ENCODE measurements at regions not wholly inside any gene's neighbourhood (a gene's known extent, or its start where the extent isn't known, plus 50 kb on each side); places are given as distances from the start of the nearest gene placed in this dataset.

DNA sequence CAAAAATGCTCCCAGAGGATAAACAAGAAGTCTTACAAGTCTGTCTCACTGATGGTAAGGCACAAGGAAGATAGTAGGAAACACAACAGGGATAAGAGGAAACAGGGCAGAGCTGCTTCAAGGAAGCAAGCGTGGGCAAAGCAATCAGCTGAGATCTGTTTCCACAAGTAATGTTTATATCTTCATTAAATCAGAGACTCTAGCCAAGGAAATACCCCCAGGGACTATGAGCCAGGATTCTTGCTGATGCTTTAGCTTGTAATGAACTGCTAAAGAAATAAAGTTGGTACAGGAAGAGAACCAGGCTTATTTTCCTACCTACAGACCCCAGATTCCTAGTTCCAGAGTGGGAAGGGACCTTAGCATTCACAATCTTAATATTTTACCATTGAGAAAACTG lies 112.7 kb upstream of the C3orf80 start:
- H3K9me3 ChIP-seq (ENCODE audit: low read length), result no peaks in the 10 kb centered on the region
- H3K9ac ChIP-seq (ENCODE audit: low read length), result no peak overlapping the region
- H3K27ac ChIP-seq (ENCODE audit: low read length), result no peak overlapping the region
- no peak for DNase-seq
- H3K4me3 ChIP-seq (ENCODE audit: low read length), result no peak overlapping the region
- no peaks in the 10 kb centered on the region for H3K9me2 ChIP-seq (replicated peaks; ENCODE audit: insufficient read depth, low read length)
- no peaks in the 10 kb centered on the region for H3K36me3 ChIP-seq (ENCODE audit: insufficient read depth, low read length)
- no peak overlapping the region for H3K4me2 ChIP-seq (ENCODE audit: low read depth, low read length, poor library complexity, severe bottlenecking)
- no peaks in the 10 kb centered on the region for H3K79me2 ChIP-seq (ENCODE audit: low read length)
- H3K27me3 ChIP-seq (ENCODE audit: low read length), result no peaks in the 10 kb centered on the region
- H3K4me1 ChIP-seq (ENCODE audit: low read length), result no peaks in the 10 kb centered on the region
- no peak overlapping the region for H2AFZ ChIP-seq (ENCODE audit: low read length)
- no peaks in the 10 kb centered on the region for H4K20me1 ChIP-seq (ENCODE audit: insufficient read depth, low read depth, low read length)

DNA sequence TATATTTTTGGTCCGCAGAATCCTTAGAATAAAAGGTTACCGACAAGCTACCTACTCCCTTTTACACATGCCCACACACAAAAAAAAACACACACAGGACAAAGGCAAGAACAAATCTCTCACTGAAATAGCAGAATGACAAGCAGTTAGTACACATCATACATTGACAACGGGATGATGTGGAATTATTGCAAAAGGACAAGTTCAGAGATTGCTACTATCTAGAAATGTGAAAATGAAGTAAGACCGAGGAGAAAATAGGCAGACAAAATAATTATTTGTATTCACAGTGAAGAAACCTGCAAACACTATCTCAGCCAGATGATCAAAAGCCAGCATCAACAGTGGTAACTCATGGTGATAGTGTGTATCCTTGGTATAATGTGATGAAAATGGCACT lies 112.2 kb upstream of the C3orf80 start:
- no peak overlapping the region for H3K27ac ChIP-seq (ENCODE audit: low read length)
- no peaks in the 10 kb centered on the region for H3K27me3 ChIP-seq (ENCODE audit: low read length)
- H3K9me3 ChIP-seq (ENCODE audit: low read length), result no peaks in the 10 kb centered on the region
- no peaks in the 10 kb centered on the region for H3K4me1 ChIP-seq (ENCODE audit: low read length)
- H3K79me2 ChIP-seq (ENCODE audit: low read length), result no peaks in the 10 kb centered on the region
- H4K20me1 ChIP-seq (ENCODE audit: insufficient read depth, low read depth, low read length), result no peaks in the 10 kb centered on the region
- H2AFZ ChIP-seq (ENCODE audit: low read length), result no peak overlapping the region
- H3K4me3 ChIP-seq (ENCODE audit: low read length), result no peak overlapping the region
- H3K9ac ChIP-seq (ENCODE audit: low read length), result no peak overlapping the region
- no peak overlapping the region for H3K4me2 ChIP-seq (ENCODE audit: low read depth, low read length, poor library complexity, severe bottlenecking)
- no peaks in the 10 kb centered on the region for H3K9me2 ChIP-seq (replicated peaks; ENCODE audit: insufficient read depth, low read length)
- no peaks in the 10 kb centered on the region for H3K36me3 ChIP-seq (ENCODE audit: insufficient read depth, low read length)
- DNase-seq, result no peak

DNA sequence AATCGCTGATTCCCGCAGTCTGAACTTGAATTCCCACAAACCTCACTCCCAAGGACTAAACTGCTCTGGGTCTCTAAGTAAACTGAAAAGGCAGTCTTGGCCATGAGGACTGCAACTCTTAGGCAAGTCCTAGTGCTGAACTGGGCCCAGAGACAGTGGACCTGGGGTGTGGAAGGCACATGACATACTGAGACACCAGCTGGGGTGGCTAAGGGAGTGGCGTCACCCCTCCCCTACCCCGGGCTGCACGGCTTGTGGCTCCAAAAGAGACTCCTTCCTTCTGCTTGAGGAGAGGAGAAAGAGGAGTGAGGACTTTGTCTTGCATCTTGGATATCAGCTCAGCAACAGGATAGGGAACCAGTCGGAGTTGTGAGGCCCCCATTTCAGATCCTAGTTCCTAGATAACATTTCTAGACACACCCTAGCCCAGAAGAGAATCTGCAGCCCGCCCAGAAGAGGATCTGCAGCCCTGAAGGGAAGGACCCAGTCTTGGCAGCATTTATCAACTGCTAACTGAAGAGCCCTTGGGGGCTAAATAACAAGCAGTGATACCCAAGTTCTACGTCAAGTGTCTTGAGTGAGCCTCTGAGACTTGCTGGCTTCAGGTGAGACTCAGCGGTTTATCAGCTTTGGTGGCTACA lies 110.7 kb upstream of the C3orf80 start:
- Histone ChIP-seq H4K20me1 (ENCODE audit: insufficient read depth, low read depth, low read length) (no peaks in the 10 kb centered on the region), H3K27me3 (ENCODE audit: low read length) (no peaks in the 10 kb centered on the region), H3K9me2 (replicated peaks; ENCODE audit: insufficient read depth, low read length) (no peaks in the 10 kb centered on the region), H3K27ac (ENCODE audit: low read length) (no peak overlapping the region), H3K4me1 (ENCODE audit: low read length) (no peaks in the 10 kb centered on the region), H3K4me3 (ENCODE audit: low read length) (no peak overlapping the region), H3K4me2 (ENCODE audit: low read depth, low read length, poor library complexity, severe bottlenecking) (no peak overlapping the region), H2AFZ (ENCODE audit: low read length) (no peak overlapping the region), H3K9ac (ENCODE audit: low read length) (no peak overlapping the region), H3K36me3 (ENCODE audit: insufficient read depth, low read length) (no peaks in the 10 kb centered on the region), H3K9me3 (ENCODE audit: low read length) (no peaks in the 10 kb centered on the region), H3K79me2 (ENCODE audit: low read length) (no peaks in the 10 kb centered on the region)
- DNase-seq, result no peak

DNA sequence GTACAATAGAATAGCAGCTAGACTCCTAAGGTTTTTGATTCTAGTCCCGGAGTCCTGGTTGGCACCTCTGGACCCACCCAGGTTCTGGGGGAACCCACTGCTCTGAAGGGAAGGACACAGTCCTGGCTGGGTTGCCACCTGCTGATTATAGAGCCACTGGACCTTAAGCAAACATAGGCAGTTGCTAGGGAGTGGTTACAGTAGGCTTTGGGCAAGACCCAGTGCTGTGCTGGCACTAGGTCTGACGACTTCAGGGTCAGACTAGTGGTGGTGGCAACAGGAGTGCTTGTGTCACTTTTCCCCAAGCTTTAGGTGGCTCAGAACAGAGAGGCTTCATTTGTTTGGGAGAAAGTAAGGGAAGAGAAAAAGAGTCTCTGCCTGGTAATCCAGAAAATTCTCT lies 109.8 kb upstream of the C3orf80 start:
- no peak for DNase-seq
- no peak overlapping the region for H3K4me2 ChIP-seq (ENCODE audit: low read depth, low read length, poor library complexity, severe bottlenecking)
- no peaks in the 10 kb centered on the region for H3K36me3 ChIP-seq (ENCODE audit: insufficient read depth, low read length)
- no peaks in the 10 kb centered on the region for H3K27me3 ChIP-seq (ENCODE audit: low read length)
- no peaks in the 10 kb centered on the region for H4K20me1 ChIP-seq (ENCODE audit: insufficient read depth, low read depth, low read length)
- no peak overlapping the region for H3K4me3 ChIP-seq (ENCODE audit: low read length)
- H3K4me1 ChIP-seq (ENCODE audit: low read length), result no peaks in the 10 kb centered on the region
- H3K9me3 ChIP-seq (ENCODE audit: low read length), result no peaks in the 10 kb centered on the region
- no peak overlapping the region for H3K9ac ChIP-seq (ENCODE audit: low read length)
- H2AFZ ChIP-seq (ENCODE audit: low read length), result no peak overlapping the region
- H3K9me2 ChIP-seq (replicated peaks; ENCODE audit: insufficient read depth, low read length), result no peaks in the 10 kb centered on the region
- H3K79me2 ChIP-seq (ENCODE audit: low read length), result no peaks in the 10 kb centered on the region
- H3K27ac ChIP-seq (ENCODE audit: low read length), result no peak overlapping the region

DNA sequence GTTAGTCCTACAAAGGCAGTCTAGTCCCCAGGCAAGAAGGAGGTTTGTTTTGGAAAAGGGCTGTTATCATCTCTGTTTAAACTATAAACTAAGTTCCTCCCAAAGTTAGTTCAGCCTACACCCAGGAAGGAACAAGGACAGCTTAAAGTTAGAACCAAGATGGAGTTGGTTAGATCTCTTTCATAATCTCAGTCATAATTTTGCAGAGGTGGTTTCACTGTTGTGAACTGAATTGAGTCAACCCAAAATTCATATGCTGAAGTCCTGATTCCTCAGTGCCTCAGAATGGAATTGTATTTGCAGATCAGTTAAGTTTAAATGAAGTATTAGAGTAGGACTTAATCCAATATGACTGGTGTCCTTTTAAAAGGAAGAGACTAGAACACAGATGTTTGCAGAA lies 101.0 kb upstream of the C3orf80 start:
- Histone ChIP-seq H3K36me3 (ENCODE audit: insufficient read depth, low read length) (no peaks in the 10 kb centered on the region), H3K27ac (ENCODE audit: low read length) (no peak overlapping the region)

DNA sequence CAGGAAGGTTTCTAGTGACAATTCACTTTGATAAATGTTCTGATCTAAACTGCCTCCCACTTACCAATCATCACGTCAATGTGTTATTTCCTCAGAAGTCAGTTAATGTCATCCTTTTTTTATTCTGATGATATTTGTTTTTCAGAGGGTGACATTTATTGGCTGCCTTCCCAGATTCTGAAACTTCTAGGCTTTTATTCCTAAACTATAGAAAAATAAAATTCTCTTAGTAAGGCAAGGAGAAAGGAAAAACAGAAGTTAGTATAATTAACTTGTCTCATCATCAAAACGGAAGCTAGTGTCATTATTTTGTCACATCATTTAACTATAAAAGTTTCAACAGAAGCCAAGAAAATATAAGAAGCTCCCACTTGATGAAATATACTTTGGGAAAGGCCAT lies 100.0 kb upstream of the C3orf80 start:
- no peaks in the 10 kb centered on the region for H3K9me2 ChIP-seq (replicated peaks; ENCODE audit: insufficient read depth, low read length)
- no peaks in the 10 kb centered on the region for H3K27me3 ChIP-seq (ENCODE audit: low read length)
- no peaks in the 10 kb centered on the region for H4K20me1 ChIP-seq (ENCODE audit: insufficient read depth, low read depth, low read length)
- DNase-seq, result no peak
- H3K9ac ChIP-seq (ENCODE audit: low read length), result no peak overlapping the region
- H3K4me1 ChIP-seq (ENCODE audit: low read length), result no peaks in the 10 kb centered on the region; the same call in 1 of the 2 replicates
- no peak overlapping the region for H3K4me3 ChIP-seq (ENCODE audit: low read length)
- H3K9me3 ChIP-seq (ENCODE audit: low read length), result no peaks in the 10 kb centered on the region
- H3K27ac ChIP-seq (ENCODE audit: low read length), result no peak overlapping the region
- H2AFZ ChIP-seq (ENCODE audit: low read length), result no peak overlapping the region
- no peak overlapping the region for H3K4me2 ChIP-seq (ENCODE audit: low read depth, low read length, poor library complexity, severe bottlenecking)
- no peaks in the 10 kb centered on the region for H3K79me2 ChIP-seq (ENCODE audit: low read length)
- no peaks in the 10 kb centered on the region for H3K36me3 ChIP-seq (ENCODE audit: insufficient read depth, low read length)

More for the DNA sequence above, 101.0 kb upstream of the C3orf80 start:
- Histone ChIP-seq H3K9me3 (ENCODE audit: low read length) (no peaks in the 10 kb centered on the region), H3K27me3 (ENCODE audit: low read length) (no peaks in the 10 kb centered on the region), H3K79me2 (ENCODE audit: low read length) (no peaks in the 10 kb centered on the region), H4K20me1 (ENCODE audit: insufficient read depth, low read depth, low read length) (no peaks in the 10 kb centered on the region), H3K4me3 (ENCODE audit: low read length) (no peak overlapping the region), H3K4me1 (ENCODE audit: low read length) (no peaks in the 10 kb centered on the region), H2AFZ (ENCODE audit: low read length) (no peak overlapping the region), H3K9me2 (replicated peaks; ENCODE audit: insufficient read depth, low read length) (no peaks in the 10 kb centered on the region), H3K9ac (ENCODE audit: low read length) (no peak overlapping the region), H3K4me2 (ENCODE audit: low read depth, low read length, poor library complexity, severe bottlenecking) (no peak overlapping the region)
- no peak for DNase-seq

DNA sequence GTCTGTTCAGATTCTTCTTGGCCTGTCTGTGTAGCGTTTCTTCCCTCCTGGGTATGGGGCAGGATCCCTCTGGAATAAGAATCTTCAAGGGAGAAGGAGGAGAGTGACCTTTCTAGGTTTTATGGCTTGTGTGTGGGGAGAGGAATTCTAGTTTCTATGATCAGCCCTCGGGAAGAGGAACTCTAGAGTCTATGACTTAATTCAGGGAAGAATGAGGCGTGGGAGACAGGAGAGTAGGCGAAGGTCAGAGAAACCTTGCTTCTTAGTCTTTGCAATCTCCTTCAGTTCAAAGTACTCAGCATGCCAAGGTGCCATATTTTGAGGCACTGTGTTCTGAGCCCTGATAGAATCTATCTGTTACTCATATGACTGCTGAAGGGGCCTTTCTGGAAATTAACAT lies 99.2 kb upstream of the C3orf80 start:
- no peak overlapping the region for H3K4me2 ChIP-seq (ENCODE audit: low read depth, low read length, poor library complexity, severe bottlenecking)
- no peaks in the 10 kb centered on the region for H4K20me1 ChIP-seq (ENCODE audit: insufficient read depth, low read depth, low read length)
- no peaks in the 10 kb centered on the region for H3K27me3 ChIP-seq (ENCODE audit: low read length)
- DNase-seq, result no peak
- H2AFZ ChIP-seq (ENCODE audit: low read length), result no peak overlapping the region
- H3K9me2 ChIP-seq (replicated peaks; ENCODE audit: insufficient read depth, low read length), result no peaks in the 10 kb centered on the region
- H3K79me2 ChIP-seq (ENCODE audit: low read length), result no peaks in the 10 kb centered on the region
- no peaks in the 10 kb centered on the region; the same call in 1 of the 2 replicates for H3K4me1 ChIP-seq (ENCODE audit: low read length)
- H3K27ac ChIP-seq (ENCODE audit: low read length), result no peak overlapping the region
- H3K9me3 ChIP-seq (ENCODE audit: low read length), result no peaks in the 10 kb centered on the region
- no peaks in the 10 kb centered on the region for H3K36me3 ChIP-seq (ENCODE audit: insufficient read depth, low read length)
- no peak overlapping the region for H3K9ac ChIP-seq (ENCODE audit: low read length)
- no peak overlapping the region for H3K4me3 ChIP-seq (ENCODE audit: low read length)

DNA sequence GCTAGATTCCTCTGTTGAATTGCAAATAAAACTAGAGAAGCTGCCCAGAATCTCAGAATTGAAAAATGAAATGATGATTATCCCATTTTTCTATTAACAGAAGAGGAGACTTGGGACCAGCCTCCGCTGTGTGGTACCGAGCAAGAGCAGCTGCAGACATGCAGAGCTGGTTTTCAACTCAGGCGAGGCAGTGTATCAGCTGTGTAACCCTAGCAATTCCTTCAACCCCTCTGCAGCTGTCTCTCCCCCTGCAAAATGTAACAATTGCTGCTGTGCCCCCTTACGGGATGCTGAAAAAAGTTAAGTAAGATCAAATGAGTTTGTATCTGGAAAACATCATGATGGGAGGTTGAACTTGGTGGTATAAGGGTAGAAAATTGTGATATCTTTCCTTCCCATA lies 98.5 kb upstream of the C3orf80 start:
- Histone ChIP-seq H3K9me2 (replicated peaks; ENCODE audit: insufficient read depth, low read length) (no peaks in the 10 kb centered on the region), H3K4me2 (ENCODE audit: low read depth, low read length, poor library complexity, severe bottlenecking) (no peak overlapping the region), H3K27me3 (ENCODE audit: low read length) (no peaks in the 10 kb centered on the region), H3K36me3 (ENCODE audit: insufficient read depth, low read length) (no peaks in the 10 kb centered on the region), H2AFZ (ENCODE audit: low read length) (no peak overlapping the region), H3K4me1 (ENCODE audit: low read length) (no peaks in the 10 kb centered on the region; the same call in 1 of the 2 replicates), H3K27ac (ENCODE audit: low read length) (no peak overlapping the region), H3K79me2 (ENCODE audit: low read length) (no peaks in the 10 kb centered on the region), H3K9ac (ENCODE audit: low read length) (no peak overlapping the region), H3K4me3 (ENCODE audit: low read length) (no peak overlapping the region), H3K9me3 (ENCODE audit: low read length) (no peaks in the 10 kb centered on the region), H4K20me1 (ENCODE audit: insufficient read depth, low read depth, low read length) (no peaks in the 10 kb centered on the region)
- no peak for DNase-seq

DNA sequence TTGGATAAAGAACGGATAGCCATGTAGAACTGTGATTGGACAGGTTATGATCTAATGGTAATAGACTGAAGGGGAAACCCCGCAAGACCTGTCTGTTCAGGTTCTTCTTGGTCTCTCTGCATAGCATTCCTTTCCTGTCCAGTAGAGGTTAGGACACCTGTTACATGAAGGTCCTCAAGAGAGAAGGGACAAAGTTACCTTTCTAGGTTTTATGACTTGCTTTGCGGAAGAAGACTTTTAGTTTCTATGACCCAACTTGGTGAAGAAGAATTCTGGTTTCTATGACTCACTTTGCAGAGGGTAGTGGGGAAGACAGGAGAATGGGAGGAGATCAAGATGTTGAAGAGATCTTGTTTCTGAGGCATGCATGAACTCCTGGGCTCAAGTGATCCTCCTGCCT lies 97.9 kb upstream of the C3orf80 start:
- Histone ChIP-seq H3K4me1 (ENCODE audit: low read length) (no peaks in the 10 kb centered on the region; the same call in 1 of the 2 replicates), H4K20me1 (ENCODE audit: insufficient read depth, low read depth, low read length) (no peaks in the 10 kb centered on the region), H3K9me3 (ENCODE audit: low read length) (no peaks in the 10 kb centered on the region), H3K4me2 (ENCODE audit: low read depth, low read length, poor library complexity, severe bottlenecking) (no peak overlapping the region), H2AFZ (ENCODE audit: low read length) (no peak overlapping the region), H3K27me3 (ENCODE audit: low read length) (no peaks in the 10 kb centered on the region), H3K79me2 (ENCODE audit: low read length) (no peaks in the 10 kb centered on the region), H3K9me2 (replicated peaks; ENCODE audit: insufficient read depth, low read length) (no peaks in the 10 kb centered on the region), H3K27ac (ENCODE audit: low read length) (no peak overlapping the region), H3K36me3 (ENCODE audit: insufficient read depth, low read length) (no peaks in the 10 kb centered on the region), H3K9ac (ENCODE audit: low read length) (no peak overlapping the region), H3K4me3 (ENCODE audit: low read length) (no peak overlapping the region)
- no peak for DNase-seq
